ENCODE measurements at regions not wholly inside any gene's neighbourhood (a gene's known extent, or its start where the extent isn't known, plus 50 kb on each side); places are given as distances from the start of the nearest gene placed in this dataset.
"Not testable (repeated sequence)": the region's sequence is repeated elsewhere in the genome, so short reads cannot be mapped to it uniquely, and the experiment has no call there.

DNA sequence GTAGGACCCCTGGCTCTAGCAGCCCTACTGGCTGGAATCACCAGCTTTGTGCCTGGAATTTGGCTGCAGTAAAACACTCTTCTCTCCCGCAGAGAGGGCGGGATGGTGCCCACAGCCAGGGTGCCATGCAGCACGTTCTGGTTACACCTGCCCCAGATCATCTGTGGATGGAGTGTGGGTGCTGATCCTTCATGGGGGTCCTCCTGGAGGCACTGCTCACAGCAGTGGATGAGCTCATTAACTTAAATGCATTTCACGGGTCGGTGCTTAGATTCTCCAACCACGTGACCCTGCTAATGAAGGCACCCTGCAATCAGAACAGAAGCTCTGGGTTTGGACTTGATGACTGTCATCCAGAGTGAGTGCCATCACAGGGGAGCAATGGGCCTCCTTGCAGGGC, 138.6 kb upstream of the AFDN start:
- DNase-seq = no peak

DNA sequence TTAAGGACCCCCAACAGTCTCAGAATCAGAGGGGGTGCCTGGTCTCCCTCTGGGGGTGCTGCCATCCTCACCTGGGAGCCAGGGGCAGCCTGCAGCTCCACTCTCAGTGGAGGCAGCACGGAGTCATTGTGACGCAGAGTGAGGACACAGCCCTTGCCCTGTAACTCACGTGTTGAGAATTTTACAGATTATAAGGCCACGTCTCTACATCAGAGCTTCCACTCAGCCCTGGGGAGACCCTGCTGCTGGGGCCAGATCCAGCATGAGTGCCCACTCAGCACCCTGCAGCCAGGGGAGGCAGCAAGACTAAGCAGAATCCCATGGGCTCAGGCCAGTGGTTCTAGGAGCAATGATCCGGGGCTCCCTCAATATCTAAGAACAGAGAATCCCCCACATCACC, 137.4 kb upstream of the AFDN start:
- DNase-seq = no peak

GRCh38 chr6:167689751-167690150, 137.0 kb upstream of the AFDN start:
- no peak for DNase-seq

DNA sequence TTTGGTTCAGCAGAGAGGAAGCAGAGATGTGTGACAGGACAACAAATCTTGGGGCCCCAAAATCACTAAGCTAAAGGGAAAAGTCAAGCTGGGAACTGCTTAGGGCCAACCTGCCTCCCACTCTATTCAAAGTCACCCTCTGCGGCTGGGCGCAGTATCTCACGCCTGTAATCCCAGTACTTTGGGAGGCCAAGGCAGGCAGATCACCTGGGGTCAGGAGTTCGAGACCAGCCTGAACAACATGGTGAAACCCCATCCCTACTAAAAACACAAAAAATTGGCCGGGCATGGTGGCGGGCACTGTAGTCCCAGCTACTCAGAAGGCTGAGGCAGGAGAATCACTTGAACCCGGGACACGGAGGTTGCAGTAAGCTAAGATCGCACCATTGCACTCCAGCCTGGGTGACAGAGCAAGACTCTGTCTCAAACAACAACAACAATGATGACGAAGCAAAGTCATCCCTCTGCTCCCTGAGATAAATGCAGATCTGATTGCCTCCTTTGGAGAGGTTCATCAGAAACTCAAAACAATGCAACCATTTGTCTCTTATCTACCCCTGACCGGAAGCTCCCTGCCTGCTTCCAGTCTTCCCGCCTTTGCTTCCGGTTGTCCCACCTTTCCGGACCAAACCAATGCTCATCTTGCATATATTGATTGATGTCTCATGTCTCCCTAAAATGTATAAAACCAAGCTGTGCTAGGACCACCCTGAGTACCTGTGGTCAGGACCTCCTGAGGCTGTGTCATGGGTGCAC, 136.4 kb upstream of the AFDN start:
- not testable (repeated sequence) for DNase-seq

GRCh38 chr6:167690931-167691330, 135.8 kb upstream of the AFDN start:
- no peak for DNase-seq

DNA sequence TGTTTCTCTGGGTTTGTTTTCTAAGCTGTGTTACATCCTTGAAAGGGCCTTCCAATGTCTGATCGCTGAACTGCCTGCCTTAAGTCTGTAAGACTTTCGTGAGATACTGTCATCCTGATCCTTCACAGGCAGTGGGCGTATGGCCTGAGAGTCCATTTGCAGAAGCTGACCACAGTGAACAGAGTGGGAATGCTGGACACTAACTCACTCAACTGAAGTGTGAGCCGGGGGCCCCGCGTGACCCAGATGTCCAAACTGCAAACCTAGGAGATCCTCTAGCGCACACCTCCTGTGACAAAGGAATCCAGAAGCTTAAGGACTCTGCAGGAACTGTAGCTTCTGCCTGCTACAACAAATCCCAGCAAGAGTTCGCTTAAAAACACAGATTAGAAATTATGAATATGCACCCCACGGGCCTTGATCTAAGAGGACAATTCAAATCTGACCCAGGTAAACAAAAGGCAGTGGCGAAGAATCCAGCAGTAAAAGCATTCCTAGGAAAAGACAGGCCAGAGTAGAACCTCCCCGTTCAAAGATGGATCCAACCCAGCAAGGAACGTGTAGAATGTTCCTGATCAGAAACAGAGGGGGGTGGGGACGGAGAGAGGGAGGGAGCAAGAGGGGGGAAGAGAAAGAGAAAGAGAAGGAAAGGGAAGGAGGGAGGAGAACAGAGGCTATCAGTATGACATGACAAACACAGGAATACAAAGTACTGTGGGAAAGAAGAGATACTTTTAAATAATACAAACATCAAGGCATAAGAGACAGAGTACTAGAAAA, 135.0 kb upstream of the AFDN start:
- DNase-seq = no peak

- DNase-seq = not testable (repeated sequence)
Measured at GRCh38 chr6:167693478-167693877, 133.2 kb upstream of the AFDN start.

DNA sequence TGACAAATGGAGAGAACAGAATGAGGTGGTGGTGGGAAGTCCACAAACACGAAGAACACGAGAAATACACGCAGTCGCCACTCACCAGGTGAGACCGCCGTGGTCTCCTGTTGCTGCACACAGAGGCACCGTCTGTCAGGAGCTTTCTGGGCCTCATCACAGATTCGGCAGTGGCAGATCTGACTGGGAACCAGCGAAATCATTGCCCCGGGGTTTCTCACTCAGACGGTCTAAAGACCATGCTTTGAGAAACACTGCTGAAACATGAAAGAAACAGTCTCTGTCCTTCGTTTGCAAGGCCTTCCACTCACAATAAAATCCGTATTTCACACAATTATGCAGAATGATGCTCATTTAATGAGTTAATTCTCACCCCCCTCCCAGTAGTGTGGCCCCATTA, 130.9 kb upstream of the AFDN start:
- DNase-seq = no peak

DNA sequence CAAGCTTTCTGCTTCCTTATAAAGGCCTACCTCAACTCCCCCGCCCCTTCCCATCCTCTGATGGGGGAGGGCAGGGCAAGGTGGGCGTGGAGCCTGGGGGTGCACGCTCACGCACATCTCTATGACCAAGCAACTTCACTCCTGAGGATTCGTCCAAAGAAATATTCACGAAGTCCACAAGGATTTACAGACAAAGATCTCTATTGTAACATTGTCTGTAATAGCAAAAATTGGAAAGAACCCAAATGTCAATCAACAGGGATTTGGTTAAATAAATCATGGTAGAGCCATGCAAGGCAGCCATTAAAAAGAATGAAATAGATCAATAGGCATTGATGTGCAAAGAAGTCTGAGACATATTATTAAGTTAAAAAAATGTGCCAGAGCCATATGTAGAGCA, 130.4 kb upstream of the AFDN start:
- DNase-seq = no peak

- peak in 1 of 58 donors; percentile 32 for DNase-seq
Measured at GRCh38 chr6:167697316-167697715, 129.4 kb upstream of the AFDN start.

DNA sequence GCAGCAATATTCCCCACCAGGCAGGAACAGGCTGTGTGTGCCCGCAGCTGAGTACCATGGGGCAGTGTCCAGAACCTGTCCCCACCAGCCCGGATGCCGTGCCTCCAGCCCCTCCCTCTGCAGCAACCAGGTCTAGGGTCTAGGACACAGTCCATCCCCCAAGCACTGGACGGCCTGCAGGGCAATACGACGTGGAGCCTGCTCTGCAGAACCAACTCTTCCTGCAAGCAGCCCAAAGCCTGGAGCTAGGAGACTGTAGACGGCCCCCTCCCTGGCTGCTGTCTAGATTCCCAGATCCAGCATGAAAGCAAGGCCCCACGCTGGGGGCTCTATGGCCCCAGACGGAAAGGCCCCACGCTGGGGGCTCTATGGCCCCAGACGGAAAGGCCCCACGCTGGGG, 128.2 kb upstream of the AFDN start:
- DNase-seq = no peak

GRCh38 chr6:167699141-167699931, 127.4 kb upstream of the AFDN start:
- DNase-seq = peak in 19 of 58 donors; percentile 22 to 53 (median 32)

- no peak for DNase-seq
Measured at GRCh38 chr6:167700199-167700598, 126.5 kb upstream of the AFDN start.

GRCh38 chr6:167701010-167701409, 125.7 kb upstream of the AFDN start:
- no peak for DNase-seq

DNA sequence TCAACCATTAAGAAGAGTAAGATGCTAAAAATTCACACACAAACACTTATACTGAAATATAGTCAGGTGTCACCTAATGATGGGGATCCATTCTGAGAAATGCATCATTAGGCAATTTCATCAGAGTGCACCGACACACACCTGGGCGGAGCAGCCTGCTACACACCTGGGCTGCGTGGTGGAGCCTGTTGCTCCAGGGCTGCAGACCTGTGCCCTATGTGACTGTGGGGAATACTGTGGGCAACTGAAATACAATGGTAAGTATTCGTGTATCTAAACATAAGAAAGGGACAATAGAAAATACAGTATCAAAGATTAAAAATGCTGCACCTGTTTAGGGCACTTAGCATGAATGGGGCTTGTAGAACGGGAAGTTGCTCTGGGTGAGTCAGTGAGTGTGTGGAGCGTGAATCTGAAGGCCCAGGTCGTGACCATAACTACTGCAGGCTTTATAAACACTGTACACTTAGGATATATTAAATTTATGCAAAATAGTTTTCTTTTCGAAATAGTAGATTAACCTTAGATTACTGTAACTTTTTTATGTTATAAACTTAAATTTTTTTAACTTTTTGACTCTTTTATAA, 124.4 kb upstream of the AFDN start:
- DNase-seq = no peak

- DNase-seq = no peak
Measured at GRCh38 chr6:167703347-167703746, 123.4 kb upstream of the AFDN start.

- no peak for DNase-seq
Measured at GRCh38 chr6:167703781-167704180, 122.9 kb upstream of the AFDN start.

DNA sequence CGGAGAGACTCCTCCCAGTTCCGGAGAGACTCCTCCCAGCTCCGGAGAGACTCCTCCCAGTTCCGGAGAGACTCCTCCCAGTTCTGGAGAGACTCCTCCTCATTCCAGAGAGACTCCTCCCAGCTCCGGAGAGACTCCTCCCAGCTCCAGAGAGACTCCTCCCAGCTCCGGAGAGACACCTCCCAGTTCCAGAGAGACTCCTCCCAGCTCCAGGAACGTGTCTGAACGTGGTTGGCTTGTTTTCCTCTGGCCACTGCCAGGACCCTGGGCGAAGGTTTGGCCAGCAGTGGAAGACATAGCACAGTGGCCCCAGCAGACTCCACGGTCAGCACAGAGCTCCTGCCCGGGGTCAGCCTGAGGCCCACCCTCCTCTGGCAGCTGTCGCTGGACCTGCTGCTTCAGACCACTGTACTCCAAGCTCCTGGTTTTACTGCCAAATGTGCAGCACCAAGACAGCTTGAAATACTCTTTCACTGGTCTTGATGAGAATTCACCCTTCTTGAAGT, 122.3 kb upstream of the AFDN start:
- no peak for DNase-seq

GRCh38 chr6:167705211-167705750, 121.4 kb upstream of the AFDN start:
- no peak for DNase-seq

GRCh38 chr6:167706313-167707109, 120.2 kb upstream of the AFDN start:
- no peak for DNase-seq

Measured in anterior cingulate cortex (tissue), 58 donors.